GM12878 (cell line): ENCODE measurements at regions not wholly inside any gene's neighbourhood (a gene's known extent, or its start where the extent isn't known, plus 50 kb on each side); places are given as distances from the start of the nearest gene placed in this dataset.

Experiments
- ATAC-seq: fragments of 200-7000 bp; cut with Tn5 transposase; 3 replicates; pipeline ENCODE4 v1.9.1; 2020; ENCODE audit warnings: mild to moderate bottlenecking, moderate library complexity
- BruUV-seq: library from RNA; stranded (reverse); fragments of 400-500 nt; replicated peaks from 2 replicates; lab custom pipeline; 2021; lab: Mats Ljungman, UMichigan
- CTCF ChIA-PET: fragments of 300-600 bp; sonication (Branson Sonifier 250); formaldehyde crosslinking; extraction: SDS; loops from one replicate; lab custom pipeline; 2021; ENCODE audit warnings: inconsistent platforms; lab: Yijun Ruan, JAX
- POLR2A ChIA-PET: fragments of 350-600 bp; formaldehyde crosslinking; extraction: SDS; loops from one replicate; lab custom pipeline; 2021; ENCODE audit warnings: inconsistent platforms; lab: Charles Lee
- RAD21 ChIA-PET: fragments of 300-600 bp; sonication (Branson Sonifier 250); formaldehyde crosslinking; loops from one replicate; lab custom pipeline; 2023; ENCODE audit warnings: antibody characterized with exemption; ENCODE audit not compliant: unreplicated experiment; lab: Charles Lee
- SMC1A ChIA-PET: fragments of 300-600 bp; sonication (Branson Sonifier 250); formaldehyde crosslinking; loops from one replicate; lab custom pipeline; 2023; ENCODE audit not compliant: unreplicated experiment, uncharacterized antibody; lab: Charles Lee
- DNase-seq: peaks from one replicate; pipeline ENCODE4 v3.0.0-alpha.2; 2011; ENCODE audit warnings: low read depth, low spot score
- FAIRE-seq: peaks from 3 replicates; lab custom pipeline; 2011; peaks lifted over from hg19 to GRCh38; lab: Jason Lieb, UNC
- H2AFZ ChIP-seq: 2 replicates; pipeline ENCODE4 v1.6.0; 2011; ENCODE audit warnings: low read depth, low read length, control low read depth; ENCODE audit not compliant: control insufficient read depth
- H3K27ac ChIP-seq: 2 replicates; pipeline ENCODE4 v1.5.1; 2011; ENCODE audit warnings: control low read depth; ENCODE audit not compliant: control insufficient read depth, insufficient read depth
- H3K27me3 ChIP-seq, 2 experiments: replicated peaks in 1 of 2; 2 replicates each; pipeline versions ENCODE4 v1.6.0 to v1.6.1; 2011; ENCODE audit warnings: low read length in 1 of 2; ENCODE audit not compliant: control insufficient read depth in 2 of 2, insufficient read depth in 2 of 2
- H3K36me3 ChIP-seq, 2 experiments: 2 replicates each; pipeline ENCODE4 v1.5.1; 2011; ENCODE audit warnings: low read length in 1 of 2; ENCODE audit not compliant: control insufficient read depth in 2 of 2, insufficient read depth in 2 of 2
- H3K4me1 ChIP-seq: 2 replicates; pipeline ENCODE4 v1.6.1; 2011; ENCODE audit warnings: mild to moderate bottlenecking, low read length, moderate library complexity, mixed read lengths; ENCODE audit not compliant: control insufficient read depth, insufficient read depth
- H3K4me2 ChIP-seq: 2 replicates; pipeline ENCODE4 v1.6.0; 2011; ENCODE audit warnings: control low read depth; ENCODE audit not compliant: control insufficient read depth, insufficient read depth
- H3K4me3 ChIP-seq: fragments of 200-600 bp; sonication (generic); 2 replicates; pipeline ENCODE4 v1.5.1; 2016
- H3K79me2 ChIP-seq: 2 replicates; pipeline ENCODE4 v1.6.0; 2011; ENCODE audit warnings: low read length; ENCODE audit not compliant: control insufficient read depth, insufficient read depth
- H3K9ac ChIP-seq: 2 replicates; pipeline ENCODE4 v1.8.0; 2011; ENCODE audit warnings: low read length, control low read depth, mixed read lengths; ENCODE audit not compliant: control insufficient read depth, insufficient read depth
- H3K9me3 ChIP-seq: replicated peaks from 3 replicates; pipeline ENCODE4 v1.5.1; 2011; ENCODE audit warnings: mild to moderate bottlenecking, low read length; ENCODE audit not compliant: control insufficient read depth, insufficient read depth
- H4K20me1 ChIP-seq: 2 replicates; pipeline ENCODE4 v1.6.0; 2011; ENCODE audit not compliant: control insufficient read depth, insufficient read depth
- CEBPB ChIP-seq, 2 experiments: fragments of 150-350 bp in 1 of 2; IDR thresholded peaks; 2 replicates each; pipeline ENCODE4 v1.6.1; 2012 to 2014; ENCODE audit warnings: low read depth in 2 of 2, low read length in 2 of 2, borderline replicate concordance in 1 of 2, inconsistent platforms in 1 of 2
- CHD1 ChIP-seq: IDR thresholded peaks from 2 replicates; pipeline ENCODE4 v1.6.1; 2012; ENCODE audit warnings: low read depth, low read length, improper control_type of control experiment
- FOS ChIP-seq: IDR thresholded peaks from 3 replicates; pipeline ENCODE4 v1.6.1; 2011; ENCODE audit warnings: borderline replicate concordance; ENCODE audit not compliant: insufficient read length; ENCODE audit errors: extremely low read depth
- HCFC1 ChIP-seq: fragments of 150-350 bp; IDR thresholded peaks from 2 replicates; pipeline ENCODE4 v1.6.1; 2014; ENCODE audit warnings: low read length
- MXI1 ChIP-seq: fragments of 150-350 bp; IDR thresholded peaks from 2 replicates; pipeline ENCODE4 v1.6.1; 2011; ENCODE audit warnings: low read depth, mild to moderate bottlenecking, inconsistent platforms, low read length, improper control_type of control experiment
- NBN ChIP-seq: fragments of 450-650 bp; IDR thresholded peaks from 2 replicates; pipeline ENCODE4 v1.6.1; 2016
- RBBP5 ChIP-seq: fragments of 200-600 bp; sonication (generic); conservative IDR thresholded peaks from 2 replicates; pipeline ENCODE4 v1.6.1; 2016
- SIN3A ChIP-seq: IDR thresholded peaks from 2 replicates; pipeline ENCODE4 v1.6.1; 2012; ENCODE audit warnings: low read depth, low read length, improper control_type of control experiment
- SIX5 ChIP-seq: IDR thresholded peaks from 2 replicates; pipeline ENCODE4 v1.6.1; 2011; ENCODE audit warnings: mild to moderate bottlenecking, low read depth, low read length, moderate library complexity; ENCODE audit not compliant: severe bottlenecking
- SRF ChIP-seq, 2 experiments: IDR thresholded peaks; 2 replicates each; pipeline ENCODE4 v1.6.1; 2011; ENCODE audit warnings: low read depth in 2 of 2, low read length in 2 of 2, mild to moderate bottlenecking in 1 of 2, moderate library complexity in 1 of 2
- STAT1 ChIP-seq: fragments of 450-650 bp; conservative IDR thresholded peaks from 2 replicates; pipeline ENCODE4 v1.6.1; 2014; ENCODE audit warnings: antibody characterized with exemption, mild to moderate bottlenecking
- ZNF24 ChIP-seq: fragments of 450-650 bp; IDR thresholded peaks from 2 replicates; pipeline ENCODE4 v1.6.1; 2017; ENCODE audit warnings: antibody characterized with exemption, mild to moderate bottlenecking
- WGBS: methylation state at CpG from one replicate; pipeline ENCODE4 v1.1.6; 2016; ENCODE audit warnings: low lambda C conversion rate; ENCODE audit not compliant: insufficient replicate concordance, insufficient coverage; ENCODE audit errors: missing lambda C conversion rate; 5-methylcytosine and 5-hydroxymethylcytosine counted together
- in situ Hi-C: fragments of 300-500 bp; cut with MboI; formaldehyde crosslinking; loops from 9 replicates; pipeline ENCODE4 v1.14.3; 2018; ENCODE audit warnings: mixed read lengths
- intact Hi-C: fragments of 100-400 bp; cut with micrococcal nuclease; formaldehyde crosslinking; loops from one replicate; pipeline ENCODE4 v1.14.2; 2022; ENCODE audit not compliant: unreplicated experiment
- TF ChIP-seq, protein P1 (sequence below): IDR thresholded peaks from 2 replicates; pipeline ENCODE4 v1.6.1; 2011; ENCODE audit warnings: borderline replicate concordance, low read depth, mild to moderate bottlenecking, moderate library complexity, low read length; ENCODE audit not compliant: insufficient read depth, poor library complexity, severe bottlenecking
- TF ChIP-seq, protein P2 (sequence below): fragments of 450-650 bp; conservative IDR thresholded peaks from 2 replicates; pipeline ENCODE4 v1.6.1; 2017; ENCODE audit warnings: mild to moderate bottlenecking, moderate library complexity

DNA sequence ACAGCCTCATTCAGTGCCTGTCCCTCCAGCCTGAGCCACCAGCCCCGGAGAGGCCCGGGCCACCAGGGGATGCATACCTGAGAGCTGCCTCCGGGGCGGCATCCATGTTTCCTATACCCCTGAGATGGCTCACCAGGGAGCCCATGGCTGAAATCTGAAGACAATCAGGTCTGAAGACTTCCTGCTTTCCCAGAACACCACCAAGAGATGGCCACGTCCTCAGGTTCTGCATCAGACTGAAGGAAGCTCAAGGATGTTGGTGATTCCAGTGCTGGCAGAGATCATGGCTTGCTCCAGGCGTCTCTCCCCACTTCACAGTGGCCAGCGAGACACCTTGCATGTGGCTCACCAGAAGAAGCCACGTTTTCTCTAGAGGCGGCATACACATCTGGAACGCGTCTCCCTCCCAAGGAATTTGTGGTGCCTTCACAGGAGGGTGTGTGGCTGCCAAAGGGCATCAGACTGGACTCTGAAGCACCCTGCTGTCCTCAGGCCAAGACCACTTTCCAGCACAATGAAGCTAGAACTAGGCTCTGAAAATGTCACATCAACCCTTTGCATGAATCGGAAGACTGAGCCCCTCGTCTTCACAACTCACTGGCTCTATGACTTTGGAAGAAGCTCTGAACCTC lies 170.7 kb upstream of the IRF2BP2 start:
- no peak overlapping the region for H3K9ac ChIP-seq
- H3K4me2 ChIP-seq = no peak overlapping the region
- no peaks in the 10 kb centered on the region; the same call in 2 of the 3 replicates for H3K9me3 ChIP-seq
- BruUV-seq = no TSS peak
- ChIA-PET SMC1A (interaction anchor here (1.0 to 1.4 kb wide), 2 partner anchors 9 to 61 kb away, joined by 3 to 4 read pairs; no protein-coding TSS in a partner anchor), CTCF (interaction anchor here (1.0 to 1.4 kb wide), 2 partner anchors 9 to 59 kb away, joined by 4 to 5 read pairs; no protein-coding TSS in a partner anchor), POLR2A (no interaction called here), RAD21 (interaction anchor here (0.7 to 1.1 kb wide), 2 partner anchors 56 to 96 kb away, joined by 3 read pairs; no protein-coding TSS in a partner anchor)
- H3K27me3 ChIP-seq = peaks cover 26 to 30% of the 10 kb centered on the region in 2 experiments
- FAIRE-seq = no peak
- H2AFZ ChIP-seq = no peak overlapping the region
- no peaks in the 10 kb centered on the region for H3K79me2 ChIP-seq
- in situ Hi-C loops (no loop called here), intact Hi-C loops (no loop called here)
- no peak for ATAC-seq
- no peak overlapping the region for H3K4me3 ChIP-seq
- H3K36me3 ChIP-seq = no peaks in the 10 kb centered on the region
- DNase-seq = no peak
- WGBS = 48% methylated on average over 13 of the region's 13 CpGs
- TF ChIP-seq SIN3A (no peak), STAT1 (no peak), HCFC1 (0 out of 2 replicates have a peak, but pooled peaks have one; percentile 18), NBN (no peak)
- TF ChIP-seq, protein P1, sequence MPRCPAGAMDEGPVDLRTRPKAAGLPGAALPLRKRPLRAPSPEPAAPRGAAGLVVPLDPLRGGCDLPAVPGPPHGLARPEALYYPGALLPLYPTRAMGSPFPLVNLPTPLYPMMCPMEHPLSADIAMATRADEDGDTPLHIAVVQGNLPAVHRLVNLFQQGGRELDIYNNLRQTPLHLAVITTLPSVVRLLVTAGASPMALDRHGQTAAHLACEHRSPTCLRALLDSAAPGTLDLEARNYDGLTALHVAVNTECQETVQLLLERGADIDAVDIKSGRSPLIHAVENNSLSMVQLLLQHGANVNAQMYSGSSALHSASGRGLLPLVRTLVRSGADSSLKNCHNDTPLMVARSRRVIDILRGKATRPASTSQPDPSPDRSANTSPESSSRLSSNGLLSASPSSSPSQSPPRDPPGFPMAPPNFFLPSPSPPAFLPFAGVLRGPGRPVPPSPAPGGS = no peak
- peaks cover 20% of the 10 kb centered on the region for H4K20me1 ChIP-seq
- no peak overlapping the region for H3K27ac ChIP-seq
- no peaks in the 10 kb centered on the region for H3K4me1 ChIP-seq

DNA sequence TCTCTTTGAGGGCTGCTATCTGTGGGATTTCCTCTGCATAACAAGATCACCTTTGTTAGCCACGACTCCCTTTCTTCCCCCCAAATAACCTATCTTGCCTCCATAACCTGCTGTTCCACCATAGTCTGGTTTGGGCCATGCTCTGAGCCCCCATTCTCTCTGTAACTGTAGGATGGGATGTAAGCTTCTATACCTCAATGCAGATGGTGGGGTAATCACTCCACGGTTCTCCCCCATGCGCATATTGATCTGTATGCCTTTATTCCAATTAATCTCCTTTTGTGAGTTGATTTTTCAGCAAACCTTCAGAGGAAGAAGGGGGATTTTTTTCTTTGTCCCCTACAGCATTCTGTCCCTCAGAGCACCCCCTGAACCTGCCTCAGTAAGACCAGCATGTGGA lies 170.1 kb upstream of the IRF2BP2 start:
- WGBS = 53% methylated on average over 3 of the region's 3 CpGs
- ChIA-PET RAD21 (no interaction called here), SMC1A (interaction anchor here (10.1 kb wide), 1 partner anchor 59 kb away, joined by 143 read pairs; no protein-coding TSS in a partner anchor), POLR2A (no interaction called here), CTCF (no interaction called here)
- FAIRE-seq (no peak), DNase-seq (no peak), ATAC-seq (no peak)
- Histone ChIP-seq H3K27me3 (peaks cover 26 to 30% of the 10 kb centered on the region in 2 experiments), H3K4me1 (no peaks in the 10 kb centered on the region), H4K20me1 (peaks cover 20% of the 10 kb centered on the region), H3K79me2 (no peaks in the 10 kb centered on the region), H3K27ac (no peak overlapping the region), H2AFZ (no peak overlapping the region), H3K4me2 (no peak overlapping the region), H3K36me3 (no peaks in the 10 kb centered on the region), H3K9ac (no peak overlapping the region), H3K4me3 (no peak overlapping the region), H3K9me3 (no peaks in the 10 kb centered on the region; the same call in 2 of the 3 replicates)
- intact Hi-C loops = no loop called here
- in situ Hi-C loops = no loop called here
- BruUV-seq = no TSS peak
- TF ChIP-seq RBBP5 = no peak
- no peak for TF ChIP-seq SIX5
- TF ChIP-seq MXI1 = no peak
- no peak for TF ChIP-seq ZNF24
- TF ChIP-seq FOS = no peak
- TF ChIP-seq, protein P2, sequence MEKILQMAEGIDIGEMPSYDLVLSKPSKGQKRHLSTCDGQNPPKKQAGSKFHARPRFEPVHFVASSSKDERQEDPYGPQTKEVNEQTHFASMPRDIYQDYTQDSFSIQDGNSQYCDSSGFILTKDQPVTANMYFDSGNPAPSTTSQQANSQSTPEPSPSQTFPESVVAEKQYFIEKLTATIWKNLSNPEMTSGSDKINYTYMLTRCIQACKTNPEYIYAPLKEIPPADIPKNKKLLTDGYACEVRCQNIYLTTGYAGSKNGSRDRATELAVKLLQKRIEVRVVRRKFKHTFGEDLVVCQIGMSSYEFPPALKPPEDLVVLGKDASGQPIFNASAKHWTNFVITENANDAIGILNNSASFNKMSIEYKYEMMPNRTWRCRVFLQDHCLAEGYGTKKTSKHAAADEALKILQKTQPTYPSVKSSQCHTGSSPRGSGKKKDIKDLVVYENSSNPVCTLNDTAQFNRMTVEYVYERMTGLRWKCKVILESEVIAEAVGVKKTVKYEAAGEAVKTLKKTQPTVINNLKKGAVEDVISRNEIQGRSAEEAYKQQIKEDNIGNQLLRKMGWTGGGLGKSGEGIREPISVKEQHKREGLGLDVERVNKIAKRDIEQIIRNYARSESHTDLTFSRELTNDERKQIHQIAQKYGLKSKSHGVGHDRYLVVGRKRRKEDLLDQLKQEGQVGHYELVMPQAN = no peak
- no peak for TF ChIP-seq CEBPB (IDR thresholded peaks at IDR 0.05; ENCODE audit: borderline replicate concordance in 1 of 2, low read depth in 2 of 2, low read length in 2 of 2)
- no peak for TF ChIP-seq CHD1
- TF ChIP-seq SRF (IDR thresholded peaks at IDR 0.05; ENCODE audit: low read depth in 2 of 2, low read length in 2 of 2) = no peak
